K562 (cell line): ENCODE measurements at regions not wholly inside any gene's neighbourhood (a gene's known extent, or its start where the extent isn't known, plus 50 kb on each side); places are given as distances from the start of the nearest gene placed in this dataset.

Source experiments
- POLR2AphosphoS2 ChIP-seq: IDR thresholded peaks from 2 replicates; pipeline ENCODE4 v1.6.1; 2012; ENCODE audit warnings: low read length, improper control_type of control experiment
- ZNF197 ChIP-seq: fragments of 200-800 bp; sonication (Bioruptor generic); IDR thresholded peaks from 2 replicates; pipeline ENCODE4 v1.6.1; 2016; ENCODE audit warnings: low read depth, missing genetic modification characterization, missing compliant biosample characterization

DNA sequence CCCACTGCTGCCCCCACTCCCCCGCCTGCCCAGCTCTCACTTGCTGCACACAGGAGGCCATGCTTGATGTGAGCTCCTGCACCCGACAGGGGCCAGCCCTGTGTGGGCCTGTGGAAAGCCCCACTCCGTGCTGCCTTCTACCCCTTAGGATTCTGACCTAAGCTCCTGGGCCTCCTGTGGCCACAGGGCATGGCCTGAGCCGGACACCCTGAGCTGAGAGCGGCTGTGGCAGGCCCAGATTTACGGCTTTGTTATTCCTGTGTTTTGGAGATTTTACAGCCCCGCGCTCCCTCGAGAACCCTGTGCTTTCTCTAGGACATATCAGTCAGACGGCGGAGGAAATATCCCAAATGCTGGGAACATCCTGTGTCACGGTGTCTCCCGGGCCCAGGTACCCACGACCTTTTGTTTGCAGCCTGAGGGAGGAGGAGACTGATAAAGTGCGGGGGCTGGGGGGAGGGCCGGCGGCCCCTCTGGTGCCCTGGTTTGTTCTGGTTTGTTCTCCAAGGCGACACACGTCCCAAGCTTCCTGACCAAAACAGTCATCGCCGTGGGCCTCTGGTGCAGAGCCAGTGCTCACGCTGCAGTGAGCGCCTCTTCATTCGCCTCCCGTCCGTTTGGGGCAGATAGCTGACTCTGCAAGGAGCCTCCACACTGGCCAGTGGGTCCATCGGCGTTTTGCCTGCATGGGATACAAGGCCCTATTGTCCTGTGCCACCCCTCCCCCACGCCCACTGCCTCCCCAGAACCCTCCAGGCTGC lies 363.4 kb downstream of the C16orf95 start:
- no peak for TF ChIP-seq POLR2AphosphoS2
- TF ChIP-seq ZNF197 (CRISPR knock-in tag), result no peak
